ENCODE measurements at regions not wholly inside any gene's neighbourhood (a gene's known extent, or its start where the extent isn't known, plus 50 kb on each side); places are given as distances from the start of the nearest gene placed in this dataset.

- Histone ChIP-seq H3K27ac (no peak overlapping the region), H3K4me1 (ENCODE audit: insufficient read depth) (peaks cover 3% of the 10 kb centered on the region), H3K9me3 (no peaks in the 10 kb centered on the region), H3K4me3 (no peak overlapping the region), H3K36me3 (no peaks in the 10 kb centered on the region), H3K27me3 (no peaks in the 10 kb centered on the region)
- TF ChIP-seq, protein P1, sequence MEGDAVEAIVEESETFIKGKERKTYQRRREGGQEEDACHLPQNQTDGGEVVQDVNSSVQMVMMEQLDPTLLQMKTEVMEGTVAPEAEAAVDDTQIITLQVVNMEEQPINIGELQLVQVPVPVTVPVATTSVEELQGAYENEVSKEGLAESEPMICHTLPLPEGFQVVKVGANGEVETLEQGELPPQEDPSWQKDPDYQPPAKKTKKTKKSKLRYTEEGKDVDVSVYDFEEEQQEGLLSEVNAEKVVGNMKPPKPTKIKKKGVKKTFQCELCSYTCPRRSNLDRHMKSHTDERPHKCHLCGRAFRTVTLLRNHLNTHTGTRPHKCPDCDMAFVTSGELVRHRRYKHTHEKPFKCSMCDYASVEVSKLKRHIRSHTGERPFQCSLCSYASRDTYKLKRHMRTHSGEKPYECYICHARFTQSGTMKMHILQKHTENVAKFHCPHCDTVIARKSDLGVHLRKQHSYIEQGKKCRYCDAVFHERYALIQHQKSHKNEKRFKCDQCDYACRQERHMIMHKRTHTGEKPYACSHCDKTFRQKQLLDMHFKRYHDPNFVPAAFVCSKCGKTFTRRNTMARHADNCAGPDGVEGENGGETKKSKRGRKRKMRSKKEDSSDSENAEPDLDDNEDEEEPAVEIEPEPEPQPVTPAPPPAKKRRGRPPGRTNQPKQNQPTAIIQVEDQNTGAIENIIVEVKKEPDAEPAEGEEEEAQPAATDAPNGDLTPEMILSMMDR (IDR thresholded peaks at IDR 0.05), result no peak
- TF ChIP-seq POLR2A (IDR thresholded peaks at IDR 0.05) (no peak), EP300 (IDR thresholded peaks at IDR 0.05) (no peak)
- DNase-seq, result no peak
- 90 to 94% (median 90%) methylated on average over 5 of the region's 5 CpGs for WGBS, 3 donors
- intact Hi-C loops (cut with DNase I), result no loop called here
These were observed 267.7 kb downstream of the GLI2 start for GRCh38 chr2:121003391-121003790.

GRCh38 chr2:121004359-121004758, 268.7 kb downstream of the GLI2 start:
- H3K36me3 ChIP-seq, result no peaks in the 10 kb centered on the region
- WGBS, 3 donors, result 67 to 81% (median 73%) methylated on average over 5 of the region's 5 CpGs
- H3K27me3 ChIP-seq, result no peaks in the 10 kb centered on the region
- H3K9me3 ChIP-seq, result no peaks in the 10 kb centered on the region
- DNase-seq, result no peak
- peaks cover 3% of the 10 kb centered on the region for H3K4me1 ChIP-seq (ENCODE audit: insufficient read depth)
- intact Hi-C loops (cut with DNase I), result no loop called here
- TF ChIP-seq POLR2A (IDR thresholded peaks at IDR 0.05), result no peak
- TF ChIP-seq, protein P1 (IDR thresholded peaks at IDR 0.05), result no peak
- no peak for TF ChIP-seq EP300 (IDR thresholded peaks at IDR 0.05)
- no peak overlapping the region for H3K4me3 ChIP-seq
- H3K27ac ChIP-seq, result no peak overlapping the region

DNA sequence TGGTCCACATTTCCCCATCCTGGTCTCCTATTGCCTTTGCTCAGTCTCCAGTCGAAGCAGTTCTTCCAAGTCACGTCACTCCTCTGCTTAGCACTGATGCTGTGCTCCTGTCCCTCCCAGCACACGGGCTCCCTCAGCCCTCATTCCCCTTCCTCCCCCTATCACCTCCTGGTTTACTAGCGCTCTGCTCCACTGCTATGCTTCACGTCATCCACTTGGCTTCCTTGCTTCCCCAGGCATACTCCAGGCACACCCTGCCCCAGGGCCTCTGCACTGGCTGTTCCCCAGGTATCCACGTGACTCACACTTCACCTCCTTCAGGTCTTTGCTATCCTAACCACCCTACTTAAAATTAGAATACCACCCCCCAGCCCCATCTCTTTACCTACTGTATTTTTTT, 269.3 kb downstream of the GLI2 start:
- DNase-seq, result no peak
- intact Hi-C loops (cut with DNase I), result no loop called here
- TF ChIP-seq, protein P1 (IDR thresholded peaks at IDR 0.05), result no peak
- Histone ChIP-seq H3K27ac (no peak overlapping the region), H3K36me3 (no peaks in the 10 kb centered on the region), H3K27me3 (no peaks in the 10 kb centered on the region), H3K4me3 (no peak overlapping the region), H3K9me3 (no peaks in the 10 kb centered on the region), H3K4me1 (ENCODE audit: insufficient read depth) (peaks cover 1% of the 10 kb centered on the region)
- 68 to 81% (median 77%) methylated on average over 6 of the region's 6 CpGs for WGBS, 3 donors

GRCh38 chr2:121005453-121005852, 269.8 kb downstream of the GLI2 start:
- TF ChIP-seq EP300 (IDR thresholded peaks at IDR 0.05), result no peak
- TF ChIP-seq, protein P1 (IDR thresholded peaks at IDR 0.05), result no peak
- no peak for TF ChIP-seq POLR2A (IDR thresholded peaks at IDR 0.05)
- Histone ChIP-seq H3K27me3 (no peaks in the 10 kb centered on the region), H3K36me3 (no peaks in the 10 kb centered on the region), H3K9me3 (no peaks in the 10 kb centered on the region), H3K4me3 (no peak overlapping the region), H3K27ac (no peak overlapping the region), H3K4me1 (ENCODE audit: insufficient read depth) (peaks cover 1% of the 10 kb centered on the region)
- WGBS, 3 donors, result 38 to 59% (median 40%) methylated on average over 3 of the region's 3 CpGs
- DNase-seq, result no peak
- intact Hi-C loops (cut with DNase I), result no loop called here

All from ovary (tissue), 7 donors.